GM18517 (cell line): ENCODE measurements at regions not wholly inside any gene's neighbourhood (a gene's known extent, or its start where the extent isn't known, plus 50 kb on each side); places are given as distances from the start of the nearest gene placed in this dataset.
"Not testable (repeated sequence)": the region's sequence is repeated elsewhere in the genome, so short reads cannot be mapped to it uniquely, and the experiment has no call there.

Source experiments
- ATAC-seq: cut with Tn5 transposase; IDR thresholded peaks from one replicate; pipeline ENCODE4 v1.9.1; 2021; ENCODE audit warnings: mild to moderate bottlenecking, moderate library complexity; ENCODE audit not compliant: unreplicated experiment

DNA sequence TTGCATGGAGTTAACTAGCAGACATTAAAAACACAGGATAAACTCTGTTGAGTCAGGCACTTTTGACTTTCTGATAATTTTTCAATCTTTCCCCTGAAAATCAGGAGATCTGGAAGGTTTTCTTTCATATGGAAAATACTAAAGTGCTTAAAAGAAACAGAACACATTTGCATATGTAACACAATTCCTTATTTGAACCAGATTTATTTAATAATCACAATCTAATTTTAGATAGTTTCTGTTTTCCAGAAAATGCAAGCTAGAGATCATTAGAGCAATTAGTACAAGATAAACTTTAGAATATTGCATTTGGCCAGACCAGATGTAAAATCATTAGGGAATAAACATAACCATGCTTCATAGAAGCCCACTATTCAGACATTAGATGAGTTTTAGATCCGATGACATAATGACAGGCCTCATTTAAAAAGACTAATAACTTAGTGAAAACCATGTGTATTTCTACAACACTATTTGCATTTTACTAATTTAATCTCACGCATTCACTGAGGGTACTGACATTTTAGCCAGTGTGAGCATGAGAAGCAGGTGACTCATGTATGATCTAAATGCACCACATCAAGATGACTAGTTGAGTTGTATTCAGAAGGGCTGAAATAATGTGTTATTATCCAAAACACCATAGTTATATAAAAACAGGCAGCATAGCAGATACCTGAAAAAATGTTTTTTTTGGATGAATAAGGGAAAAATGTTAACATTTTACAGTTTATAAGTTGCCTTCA is 611.5 kb downstream of the LTN1 start:
- not testable (repeated sequence) for ATAC-seq

- ATAC-seq: no peak
Measured at GRCh38 chr21:28380241-28380640, 612.4 kb downstream of the LTN1 start.

DNA sequence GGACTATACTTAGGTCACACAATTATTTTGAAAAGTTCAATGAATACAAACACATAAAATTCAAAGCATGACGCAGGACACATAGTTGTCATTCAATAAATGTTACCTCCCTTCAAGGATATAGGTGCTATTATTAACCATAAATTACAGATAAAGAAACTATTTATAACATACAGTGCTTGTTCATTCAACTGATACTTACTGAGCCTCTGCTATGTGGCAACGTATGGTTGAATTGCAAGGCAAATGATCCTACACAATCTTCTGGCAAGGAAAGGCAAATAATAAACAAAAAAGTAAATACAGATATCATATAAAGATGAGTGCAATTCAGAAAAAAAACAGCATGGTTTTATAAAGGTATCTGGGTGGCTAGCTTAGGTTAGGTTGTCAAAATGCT is 614.7 kb downstream of the LTN1 start:
- ATAC-seq: no peak

DNA sequence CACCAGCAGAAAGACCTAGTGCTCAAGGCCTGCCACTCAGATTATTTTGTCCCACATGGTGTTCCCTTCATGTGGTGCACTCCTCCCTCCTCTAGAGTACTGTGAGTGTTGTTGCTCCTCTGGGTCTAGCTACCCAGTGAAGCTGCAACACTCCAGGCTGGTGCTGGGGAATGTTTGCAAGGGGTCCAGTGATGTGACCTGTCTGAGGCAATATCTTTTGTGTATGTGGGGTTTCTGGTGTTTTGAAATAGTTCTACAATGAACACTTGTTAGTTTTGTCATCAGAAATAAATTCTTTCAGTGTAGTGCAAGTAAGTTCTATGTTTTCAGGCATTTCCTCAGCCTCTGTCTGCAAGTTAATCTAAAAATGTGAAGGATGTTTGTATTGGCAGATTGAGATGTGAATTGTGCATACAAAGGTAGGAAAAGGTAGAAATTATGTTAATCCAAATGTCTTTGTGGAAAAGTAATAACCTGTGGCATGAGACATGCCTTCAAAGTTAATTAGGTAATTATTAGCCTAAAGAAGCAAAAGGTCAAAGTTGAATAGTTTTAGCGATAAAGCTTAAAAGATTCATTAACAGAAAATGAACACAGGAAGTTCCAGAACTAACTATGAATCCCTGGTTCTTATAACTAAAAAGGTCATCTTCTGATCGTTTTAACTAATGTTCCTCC is 616.8 kb downstream of the LTN1 start:
- ATAC-seq: no peak

DNA sequence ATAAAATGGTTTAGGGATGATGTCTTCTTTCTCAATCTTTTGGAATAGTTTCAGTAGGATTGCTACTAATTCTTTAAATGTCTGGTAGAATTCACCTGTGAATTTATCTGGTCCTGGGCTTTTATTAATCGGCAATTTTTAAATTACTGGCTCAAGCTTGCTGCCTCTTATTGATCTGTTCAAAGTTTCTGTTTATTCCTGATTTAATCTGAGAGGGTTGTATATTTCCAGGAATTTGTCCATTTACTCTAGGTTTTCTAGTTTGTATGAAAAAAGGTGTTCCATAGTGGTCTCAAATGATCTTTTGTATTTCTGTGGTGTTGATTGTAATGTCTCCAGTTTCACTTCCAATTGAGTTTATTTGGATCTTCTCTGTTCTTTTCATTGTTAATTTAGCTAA is 617.8 kb downstream of the LTN1 start:
- no peak for ATAC-seq

GRCh38 chr21:28371713-28372112 is 621.0 kb downstream of the LTN1 start:
- no peak for ATAC-seq

DNA sequence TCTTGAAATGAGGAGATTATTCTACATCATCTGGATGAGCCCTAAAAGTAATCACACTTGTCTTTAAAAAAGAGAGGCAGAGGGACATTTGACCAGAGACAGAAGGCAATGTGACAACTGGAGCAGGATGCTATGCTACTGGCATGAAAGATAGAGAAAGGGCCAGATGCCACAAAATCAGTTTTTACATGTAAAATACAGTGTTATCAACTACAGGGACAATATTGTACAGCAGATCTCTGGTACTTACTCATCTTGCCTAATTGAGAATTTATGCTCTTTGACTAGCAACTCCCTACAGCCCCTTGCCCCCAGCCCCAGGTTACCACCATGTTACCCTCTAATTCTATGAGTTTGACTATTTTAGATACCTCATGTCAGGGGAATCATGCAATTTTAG is 633.4 kb downstream of the LTN1 start:
- ATAC-seq: no peak

DNA sequence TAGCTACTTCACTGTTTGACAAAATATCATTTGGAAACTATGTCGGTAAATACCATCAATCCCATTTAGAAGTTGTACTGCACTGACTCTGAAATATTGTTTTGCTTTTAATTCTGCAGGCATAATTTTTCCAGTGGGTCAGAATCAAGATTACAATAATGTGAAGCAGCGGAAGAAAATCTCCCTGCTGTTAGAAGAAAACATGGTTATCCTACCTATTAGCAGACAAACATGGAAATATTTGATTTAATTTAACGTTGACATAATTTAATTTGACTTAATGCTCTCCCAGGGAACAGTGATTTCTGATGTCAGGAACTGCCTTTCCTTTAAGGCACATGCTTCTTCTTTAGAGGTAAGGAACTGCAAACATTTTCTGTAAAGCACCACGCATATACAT is 634.0 kb downstream of the LTN1 start:
- ATAC-seq: no peak

- no peak for ATAC-seq
Measured at GRCh38 chr21:28358170-28358569, 634.5 kb downstream of the LTN1 start.

DNA sequence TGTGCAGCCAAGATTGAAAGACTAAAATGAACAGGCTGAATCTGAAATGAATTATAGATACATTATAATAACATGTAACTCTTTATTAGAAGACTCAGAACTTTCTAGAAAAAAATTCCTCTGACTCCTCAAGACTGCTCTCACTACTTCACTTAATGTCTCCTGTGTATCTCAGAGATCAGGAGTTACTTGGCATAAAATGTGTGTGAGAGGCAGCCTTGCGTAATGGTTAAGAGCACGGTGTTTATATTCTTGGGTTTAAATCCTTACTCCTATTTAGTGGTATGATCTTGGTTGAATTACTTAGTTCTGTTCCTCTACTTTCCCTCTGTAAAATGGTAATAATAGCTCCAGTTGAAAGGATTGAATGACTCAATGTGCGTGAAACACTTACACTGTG is 634.9 kb downstream of the LTN1 start:
- ATAC-seq: no peak

DNA sequence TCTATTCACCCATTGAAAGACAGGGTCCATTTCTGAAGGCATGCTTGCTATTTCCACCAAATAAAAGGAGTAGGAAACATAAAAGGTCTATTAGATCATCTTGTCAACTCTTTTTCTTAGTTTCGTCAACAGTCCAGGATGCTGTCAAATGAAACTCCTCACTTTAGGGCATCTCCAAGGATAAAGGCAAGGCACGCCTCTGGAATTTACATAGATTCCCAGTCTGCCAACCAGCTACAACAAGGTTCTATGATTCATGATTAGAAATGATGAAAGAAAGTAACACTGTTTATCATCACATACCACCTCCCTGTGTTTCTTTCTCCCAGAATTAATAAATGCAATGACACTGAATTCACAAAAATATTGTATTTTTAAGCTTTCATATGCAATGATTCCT is 636.3 kb downstream of the LTN1 start:
- no peak for ATAC-seq

DNA sequence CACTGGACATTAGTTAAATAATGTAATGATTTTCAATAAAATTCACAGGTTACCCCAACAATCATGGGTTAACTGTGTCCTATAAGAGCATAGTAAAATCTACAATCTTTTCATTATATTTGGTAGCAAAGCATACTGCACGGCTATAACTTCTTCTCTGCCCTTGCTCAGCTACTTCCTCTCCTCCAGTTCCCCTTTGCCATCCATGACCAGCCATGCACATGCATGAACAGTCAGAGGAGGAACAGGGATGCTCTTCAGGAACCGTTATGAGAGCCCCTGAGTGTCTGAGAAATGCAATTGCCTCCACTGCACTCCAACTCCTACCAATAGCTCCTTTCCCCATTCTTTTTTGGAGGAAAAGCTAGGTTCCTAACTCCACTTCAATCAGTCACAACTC is 646.7 kb downstream of the LTN1 start:
- no peak for ATAC-seq

DNA sequence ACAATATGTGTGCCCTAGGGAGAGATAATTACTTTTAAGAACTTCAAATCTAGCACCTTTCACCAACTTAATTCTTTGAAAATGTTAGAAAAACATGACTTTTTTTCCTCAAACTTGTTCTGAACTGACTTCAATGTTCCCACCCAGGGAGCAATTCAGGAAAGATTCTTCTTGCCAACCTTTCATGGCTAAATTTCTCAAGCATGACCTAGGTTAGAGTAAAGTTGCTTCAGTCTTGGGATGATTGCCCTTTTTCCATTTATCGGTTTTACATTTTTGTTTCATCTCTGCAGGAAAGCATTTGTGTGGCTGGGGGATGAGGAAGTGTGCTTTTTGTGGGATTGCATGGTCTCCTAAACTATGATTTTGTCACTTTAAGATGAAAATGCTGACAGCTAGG is 647.7 kb downstream of the LTN1 start:
- no peak for ATAC-seq

DNA sequence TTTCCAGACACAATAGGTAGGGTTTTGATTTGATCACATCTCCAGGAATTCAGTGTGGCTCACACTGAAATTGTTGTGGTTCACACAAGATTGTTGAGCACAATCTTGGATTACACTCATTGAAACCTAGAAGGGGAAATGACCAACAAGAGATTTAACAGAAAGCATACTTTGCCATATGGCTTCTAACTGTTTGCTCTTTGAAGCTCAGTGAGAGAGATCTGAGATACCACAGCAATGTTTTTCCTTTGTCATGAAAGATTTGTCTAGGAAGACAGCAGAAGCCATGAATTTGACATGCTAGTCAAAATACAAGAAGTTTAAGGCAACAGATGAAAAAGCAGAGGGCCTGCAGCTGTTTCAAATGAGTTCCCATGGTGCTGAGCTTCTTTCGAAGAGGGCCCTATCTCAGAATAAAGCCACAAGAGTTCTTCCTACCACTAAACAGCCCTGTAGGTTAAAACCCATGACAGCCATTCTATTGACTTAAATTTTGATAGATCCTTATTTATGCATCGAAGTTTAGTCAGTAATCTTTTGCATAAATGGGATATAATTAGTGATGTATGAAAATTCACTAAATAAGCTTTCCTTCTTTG is 650.4 kb downstream of the LTN1 start:
- ATAC-seq: no peak

- no peak for ATAC-seq
Measured at GRCh38 chr21:28339403-28339802, 653.3 kb downstream of the LTN1 start.

- no peak for ATAC-seq
Measured at GRCh38 chr21:28338701-28339305, 653.9 kb downstream of the LTN1 start.

DNA sequence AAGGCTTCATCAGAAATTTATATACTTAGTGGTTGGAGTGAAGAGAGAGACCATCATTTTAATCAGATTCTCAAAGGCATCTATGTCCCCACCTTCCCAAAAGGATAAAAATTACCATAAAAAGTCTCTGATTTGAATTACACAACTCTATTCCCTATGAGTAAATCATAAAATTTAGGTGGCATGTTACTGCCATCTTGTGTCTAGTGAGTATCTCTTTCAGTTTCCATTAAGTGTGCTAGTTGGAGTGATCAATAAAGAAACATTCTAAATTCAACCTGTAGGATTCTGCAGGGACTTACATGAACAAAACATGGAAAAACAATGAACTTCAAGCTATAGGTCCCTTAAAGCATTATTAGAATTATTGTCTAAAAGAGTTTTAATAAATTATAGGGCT is 655.4 kb downstream of the LTN1 start:
- no peak for ATAC-seq

GRCh38 chr21:28336314-28336713 is 656.4 kb downstream of the LTN1 start:
- ATAC-seq: no peak

- ATAC-seq: no peak
Measured at GRCh38 chr21:28334407-28334806, 658.3 kb downstream of the LTN1 start.

- no peak for ATAC-seq
Measured at GRCh38 chr21:28333578-28334075, 659.0 kb downstream of the LTN1 start.

DNA sequence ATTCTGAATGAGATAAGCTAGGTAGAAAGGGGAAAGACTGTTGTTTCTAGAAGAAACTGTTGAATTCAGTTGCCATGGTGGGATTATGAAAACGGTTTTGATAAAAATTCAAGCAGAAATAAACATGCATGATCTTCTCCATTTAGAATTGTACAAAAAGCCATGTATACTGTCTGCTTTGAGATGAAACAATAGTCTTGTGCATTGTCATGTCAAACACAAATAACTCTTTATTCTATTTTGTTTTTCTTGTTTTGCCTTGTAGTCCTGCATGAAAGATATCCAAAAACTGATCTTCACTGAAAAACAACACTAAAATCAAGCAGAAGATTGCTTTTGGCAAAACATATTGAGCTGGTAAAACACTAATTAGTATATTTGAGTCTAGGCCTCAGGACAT is 659.9 kb downstream of the LTN1 start:
- no peak for ATAC-seq

GRCh38 chr21:28325618-28326017 is 667.1 kb downstream of the LTN1 start:
- no peak for ATAC-seq
